Heart left ventricle (tissue), 13 donors: ENCODE measurements at regions not wholly inside any gene's neighbourhood (a gene's known extent, or its start where the extent isn't known, plus 50 kb on each side); places are given as distances from the start of the nearest gene placed in this dataset.

ENCODE experiments used
- POLR2A ChIP-seq, 2 donors: fragments of 450-650 bp; IDR thresholded peaks; one replicate each; pipeline ENCODE4 v1.6.1; 2017; ENCODE audit warnings: antibody characterized with exemption in 2 of 2, mild to moderate bottlenecking in 2 of 2, moderate library complexity in 2 of 2
- TF ChIP-seq, protein P1 (sequence below), 12 donors: fragments of 200-600 bp; sonication (generic) in 4 of 12; IDR thresholded peaks; one replicate each; pipeline versions ENCODE4 v1.5.0 to v1.8.0; 2018 to 2022; ENCODE audit warnings: antibody characterized with exemption in 12 of 12, mild to moderate bottlenecking in 5 of 12
- donor health status: ischemic (EF 13 %, LVEDD 7.1; RV severe dilation, severe dysfunction).
- donor health status: DM: no; HTN: yes; CAD: no.
- donor health status: DM: no; HTN: no; CAD: no.
- donor health status: ischemic (EF 25% LVEDD 6.9; RV normal size, moderate dysfunction).
- donor health status: ischemic (EF 25% LVEDD 5.7; RV mildly dilated, moderate dysfunction).
- donor health status: ischemic (EF 35%, LVEDD 5.7; RV mildly dilated, moderate dysfunction).
- donor health status: nonischemic (EF 11% LVEDD 7.7; RV severe dilation, severe dysfunction).
- donor health status: DM: yes; HTN: yes; CAD: no.
- donor health status: PGD.
- donor health status: ischemic (EF 29% LVEDD 5.4; RV normal size, mild dysfunction).
- donor health status: nonischemic (EF 23%, LVEDD 6.1; RV moderate dilation, normal function).

DNA sequence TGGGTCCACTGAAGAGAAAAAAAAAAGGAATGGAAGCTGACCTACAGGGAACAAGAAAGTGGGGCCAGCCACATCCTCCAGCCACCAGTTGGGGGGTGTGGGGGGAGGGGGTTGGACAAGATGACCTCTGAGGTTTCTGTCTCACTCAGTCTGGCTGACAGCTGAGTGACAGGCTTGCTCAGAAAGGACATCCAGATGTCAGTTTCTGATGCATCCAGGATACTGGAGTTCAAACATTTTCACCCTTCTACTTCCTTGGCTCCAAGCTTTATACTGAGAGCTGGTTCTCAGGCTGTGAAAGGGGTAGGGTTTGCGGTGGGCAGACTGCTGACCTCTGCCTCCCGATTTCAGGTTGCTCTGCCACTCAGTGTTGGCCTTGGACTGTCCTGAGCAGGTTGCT, 2178.3 kb downstream of the TP53TG3F start:
- TF ChIP-seq, protein P1, sequence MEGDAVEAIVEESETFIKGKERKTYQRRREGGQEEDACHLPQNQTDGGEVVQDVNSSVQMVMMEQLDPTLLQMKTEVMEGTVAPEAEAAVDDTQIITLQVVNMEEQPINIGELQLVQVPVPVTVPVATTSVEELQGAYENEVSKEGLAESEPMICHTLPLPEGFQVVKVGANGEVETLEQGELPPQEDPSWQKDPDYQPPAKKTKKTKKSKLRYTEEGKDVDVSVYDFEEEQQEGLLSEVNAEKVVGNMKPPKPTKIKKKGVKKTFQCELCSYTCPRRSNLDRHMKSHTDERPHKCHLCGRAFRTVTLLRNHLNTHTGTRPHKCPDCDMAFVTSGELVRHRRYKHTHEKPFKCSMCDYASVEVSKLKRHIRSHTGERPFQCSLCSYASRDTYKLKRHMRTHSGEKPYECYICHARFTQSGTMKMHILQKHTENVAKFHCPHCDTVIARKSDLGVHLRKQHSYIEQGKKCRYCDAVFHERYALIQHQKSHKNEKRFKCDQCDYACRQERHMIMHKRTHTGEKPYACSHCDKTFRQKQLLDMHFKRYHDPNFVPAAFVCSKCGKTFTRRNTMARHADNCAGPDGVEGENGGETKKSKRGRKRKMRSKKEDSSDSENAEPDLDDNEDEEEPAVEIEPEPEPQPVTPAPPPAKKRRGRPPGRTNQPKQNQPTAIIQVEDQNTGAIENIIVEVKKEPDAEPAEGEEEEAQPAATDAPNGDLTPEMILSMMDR (IDR thresholded peaks at IDR 0.05) = no peak
- TF ChIP-seq POLR2A (IDR thresholded peaks at IDR 0.05) = no peak
